ENCODE measurements at regions not wholly inside any gene's neighbourhood (a gene's known extent, or its start where the extent isn't known, plus 50 kb on each side); places are given as distances from the start of the nearest gene placed in this dataset.

- peaks cover 6 to 9% (median 8%) of the 10 kb centered on the region in 4 donors for H3K4me1 ChIP-seq
These were observed 112.2 kb upstream of the ANKRD55 start for GRCh38 chr5:56345352-56345751.

GRCh38 chr5:56344594-56344993 is 111.5 kb upstream of the ANKRD55 start:
- Histone ChIP-seq H3K4me3 (no peak overlapping the region), H3K36me3 (no peaks in the 10 kb centered on the region), H3K9me3 (peaks cover 0 to 4% (median 0%) of the 10 kb centered on the region in 4 donors), H3K27ac (replicated peaks in 1 of 4) (no peak overlapping the region), H3K27me3 (no peaks in the 10 kb centered on the region), H3K4me1 (peaks cover 0 to 2% (median under 1%) of the 10 kb centered on the region in 4 donors)
- no peak for TF ChIP-seq POLR2AphosphoS5 (IDR thresholded peaks at IDR 0.05)
- TF ChIP-seq CTCF (IDR thresholded peaks at IDR 0.05) = no peak
- TF ChIP-seq EP300 (IDR thresholded peaks at IDR 0.05) = no peak
- TF ChIP-seq POLR2A (IDR thresholded peaks at IDR 0.05; ENCODE audit: low read depth) = no peak
- 90% methylated on average over 1 of the region's 1 CpG for WGBS
- DNase-seq (ENCODE audit: extremely low spot score) = no peak
- intact Hi-C loops (cut with DNase I) = no loop called here

More at GRCh38 chr5:56345352-56345751, 112.2 kb upstream of the ANKRD55 start:
- Histone ChIP-seq H3K27me3 (no peaks in the 10 kb centered on the region), H3K27ac (replicated peaks in 1 of 4) (no peak overlapping the region), H3K4me3 (no peak overlapping the region), H3K9me3 (no peaks in the 10 kb centered on the region), H3K36me3 (no peaks in the 10 kb centered on the region)
- no peak for TF ChIP-seq POLR2AphosphoS5 (IDR thresholded peaks at IDR 0.05)
- TF ChIP-seq CTCF (IDR thresholded peaks at IDR 0.05) = no peak
- no peak for TF ChIP-seq EP300 (IDR thresholded peaks at IDR 0.05)
- intact Hi-C loops (cut with DNase I) = no loop called here
- DNase-seq (ENCODE audit: extremely low spot score) = no peak

- DNase-seq (ENCODE audit: extremely low spot score) = no peak
- H3K36me3 ChIP-seq = no peaks in the 10 kb centered on the region
- intact Hi-C loops (cut with DNase I) = no loop called here
- no peak overlapping the region for H3K27ac ChIP-seq (replicated peaks in 1 of 4)
- peaks cover 0 to 5% (median 0%) of the 10 kb centered on the region in 4 donors for H3K9me3 ChIP-seq
- no peak overlapping the region for H3K4me3 ChIP-seq
- TF ChIP-seq POLR2A (IDR thresholded peaks at IDR 0.05; ENCODE audit: low read depth) (no peak), EP300 (IDR thresholded peaks at IDR 0.05) (no peak), CTCF (IDR thresholded peaks at IDR 0.05) (no peak), POLR2AphosphoS5 (IDR thresholded peaks at IDR 0.05) (no peak)
- H3K27me3 ChIP-seq = no peaks in the 10 kb centered on the region
- H3K4me1 ChIP-seq = no peaks in the 10 kb centered on the region
- 100% methylated on average over 2 of the region's 2 CpGs for WGBS
These were observed 110.9 kb upstream of the ANKRD55 start for GRCh38 chr5:56343988-56344387.

GRCh38 chr5:56342616-56343015 is 109.5 kb upstream of the ANKRD55 start:
- intact Hi-C loops (cut with DNase I) = no loop called here
- Histone ChIP-seq H3K4me3 (no peak overlapping the region), H3K4me1 (no peaks in the 10 kb centered on the region), H3K36me3 (no peaks in the 10 kb centered on the region), H3K27ac (replicated peaks in 1 of 4) (no peak overlapping the region), H3K27me3 (no peaks in the 10 kb centered on the region), H3K9me3 (peaks cover 0 to 5% (median 0%) of the 10 kb centered on the region in 4 donors)
- DNase-seq (ENCODE audit: extremely low spot score) = no peak
- WGBS = 94% methylated on average over 3 of the region's 3 CpGs
- TF ChIP-seq POLR2AphosphoS5 (IDR thresholded peaks at IDR 0.05) (no peak), CTCF (IDR thresholded peaks at IDR 0.05) (no peak), EP300 (IDR thresholded peaks at IDR 0.05) (no peak), POLR2A (IDR thresholded peaks at IDR 0.05; ENCODE audit: low read depth) (no peak)
